Upper lobe of right lung (tissue), 1 donor: ENCODE measurements at regions not wholly inside any gene's neighbourhood (a gene's known extent, or its start where the extent isn't known, plus 50 kb on each side); places are given as distances from the start of the nearest gene placed in this dataset.
"Not testable (repeated sequence)": the region's sequence is repeated elsewhere in the genome, so short reads cannot be mapped to it uniquely, and the experiment has no call there.

Source experiments
- ATAC-seq: fragments of 200-7000 bp; cut with Tn5 transposase; one replicate; pipeline ENCODE4 v1.9.1; 2020; ENCODE audit warnings: mild to moderate bottlenecking, moderate library complexity
- DNase-seq: peaks from one replicate; pipeline ENCODE4 v3.0.0-alpha.2; 2020
- H3K27ac ChIP-seq: fragments of 200-600 bp; one replicate; pipeline ENCODE4 v1.8.0; 2022
- H3K27me3 ChIP-seq: fragments of 200-600 bp; one replicate; pipeline ENCODE4 v1.8.0; 2022; ENCODE audit warnings: mild to moderate bottlenecking
- H3K36me3 ChIP-seq: fragments of 200-600 bp; one replicate; pipeline ENCODE4 v1.8.0; 2022
- H3K4me1 ChIP-seq: fragments of 200-600 bp; one replicate; pipeline ENCODE4 v1.8.0; 2022
- H3K4me3 ChIP-seq: fragments of 200-600 bp; one replicate; pipeline ENCODE4 v1.8.0; 2022; ENCODE audit warnings: mild to moderate bottlenecking
- H3K9me3 ChIP-seq: fragments of 200-600 bp; one replicate; pipeline ENCODE4 v1.8.0; 2022
- intact Hi-C: fragments of 100-400 bp; cut with DNase I; formaldehyde crosslinking; loops from one replicate; pipeline ENCODE4 v1.11.0; 2022
- TF ChIP-seq, protein P1 (sequence below): fragments of 200-600 bp; IDR thresholded peaks from one replicate; pipeline ENCODE4 v1.8.0; 2022; ENCODE audit warnings: antibody characterized with exemption
- donor health status: DM: no; HTN: yes; CAD: no; lungs with severe emphysema.

DNA sequence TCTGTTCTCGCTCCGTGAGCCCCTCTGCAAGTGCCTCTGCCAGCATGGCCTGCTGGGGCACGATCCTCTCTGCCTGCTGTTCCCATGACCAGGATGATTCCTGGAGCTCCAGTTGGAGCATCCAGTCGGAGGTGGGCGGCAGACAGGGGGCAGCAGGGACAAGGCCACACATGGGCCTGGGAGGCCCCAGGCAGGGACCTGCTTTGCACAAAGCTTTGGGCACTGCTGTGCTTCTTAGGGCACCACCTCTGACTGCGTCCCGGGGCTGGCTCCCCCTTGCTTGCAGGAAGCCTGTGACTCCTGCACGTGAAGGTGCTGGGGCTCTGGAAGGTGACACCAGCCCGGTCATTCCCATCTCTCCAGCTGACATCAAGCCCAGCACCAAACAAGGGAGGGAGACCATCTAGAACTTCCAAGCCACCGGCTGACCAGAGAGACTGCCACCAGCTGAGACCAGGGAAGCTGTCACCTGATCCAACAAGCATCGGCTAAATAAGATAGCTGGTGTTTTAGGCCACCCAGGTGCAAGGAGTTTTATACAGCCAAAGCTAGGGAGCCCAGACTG is 174.8 kb upstream of the FOXD4L5 start:
- ATAC-seq, result no peak
- intact Hi-C loops, result no loop called here

DNA sequence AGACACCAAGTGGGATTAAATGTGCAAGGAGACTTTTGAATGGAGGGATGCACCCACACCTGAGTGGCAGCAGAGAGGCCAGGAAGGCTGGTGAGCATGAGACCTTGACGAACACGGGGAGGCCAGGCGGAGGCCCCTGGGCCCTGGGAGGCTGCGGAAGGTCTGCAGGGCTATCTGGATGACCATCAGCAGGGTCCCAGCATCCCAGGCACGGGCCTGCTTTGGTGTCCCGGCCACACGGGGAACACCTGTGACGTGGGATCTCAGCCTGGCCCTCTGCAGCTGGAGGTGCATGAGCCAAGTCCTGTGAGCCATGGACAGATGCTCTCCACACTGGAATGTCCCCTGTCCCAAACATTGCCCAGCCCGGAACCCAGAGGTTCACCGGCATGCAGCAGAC is 174.0 kb upstream of the FOXD4L5 start:
- Histone ChIP-seq H3K4me1 (no peaks in the 10 kb centered on the region), H3K4me3 (no peak overlapping the region), H3K36me3 (no peaks in the 10 kb centered on the region), H3K27me3 (no peaks in the 10 kb centered on the region), H3K27ac (no peak overlapping the region), H3K9me3 (no peaks in the 10 kb centered on the region)
- ATAC-seq (no peak), DNase-seq (no peak)
- intact Hi-C loops, result no loop called here
- TF ChIP-seq, protein P1, sequence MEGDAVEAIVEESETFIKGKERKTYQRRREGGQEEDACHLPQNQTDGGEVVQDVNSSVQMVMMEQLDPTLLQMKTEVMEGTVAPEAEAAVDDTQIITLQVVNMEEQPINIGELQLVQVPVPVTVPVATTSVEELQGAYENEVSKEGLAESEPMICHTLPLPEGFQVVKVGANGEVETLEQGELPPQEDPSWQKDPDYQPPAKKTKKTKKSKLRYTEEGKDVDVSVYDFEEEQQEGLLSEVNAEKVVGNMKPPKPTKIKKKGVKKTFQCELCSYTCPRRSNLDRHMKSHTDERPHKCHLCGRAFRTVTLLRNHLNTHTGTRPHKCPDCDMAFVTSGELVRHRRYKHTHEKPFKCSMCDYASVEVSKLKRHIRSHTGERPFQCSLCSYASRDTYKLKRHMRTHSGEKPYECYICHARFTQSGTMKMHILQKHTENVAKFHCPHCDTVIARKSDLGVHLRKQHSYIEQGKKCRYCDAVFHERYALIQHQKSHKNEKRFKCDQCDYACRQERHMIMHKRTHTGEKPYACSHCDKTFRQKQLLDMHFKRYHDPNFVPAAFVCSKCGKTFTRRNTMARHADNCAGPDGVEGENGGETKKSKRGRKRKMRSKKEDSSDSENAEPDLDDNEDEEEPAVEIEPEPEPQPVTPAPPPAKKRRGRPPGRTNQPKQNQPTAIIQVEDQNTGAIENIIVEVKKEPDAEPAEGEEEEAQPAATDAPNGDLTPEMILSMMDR, result no peak

More for the DNA sequence above, 174.8 kb upstream of the FOXD4L5 start:
- Histone ChIP-seq H3K9me3 (no peaks in the 10 kb centered on the region), H3K4me3 (no peak overlapping the region), H3K4me1 (no peaks in the 10 kb centered on the region), H3K27ac (no peak overlapping the region), H3K36me3 (no peaks in the 10 kb centered on the region), H3K27me3 (no peaks in the 10 kb centered on the region)
- TF ChIP-seq, protein P1, result no peak
- DNase-seq, result no peak

DNA sequence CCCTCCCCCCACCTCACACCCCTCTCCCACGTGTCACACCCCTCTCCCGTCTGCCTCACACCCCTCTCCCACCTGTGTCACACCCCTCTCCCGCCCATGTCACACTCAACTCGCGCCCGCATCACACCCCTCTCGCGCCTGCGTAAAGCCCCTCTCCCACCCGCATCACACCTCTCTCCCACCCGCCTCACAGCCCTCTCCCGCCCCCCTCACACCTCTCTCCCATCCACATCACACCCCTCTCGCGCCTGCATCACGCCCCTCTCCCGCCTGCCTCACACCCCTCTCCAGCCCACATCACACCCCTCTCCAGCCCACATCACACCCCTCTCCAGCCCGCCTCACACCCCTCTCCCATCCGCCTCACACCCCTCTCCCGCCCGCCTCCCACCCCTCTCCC is 173.5 kb upstream of the FOXD4L5 start:
- TF ChIP-seq, protein P1, result no peak
- DNase-seq (no peak), ATAC-seq (no peak)
- no peak overlapping the region for H3K4me3 ChIP-seq
- H3K4me1 ChIP-seq, result no peaks in the 10 kb centered on the region
- no peaks in the 10 kb centered on the region for H3K27me3 ChIP-seq
- intact Hi-C loops, result no loop called here
- H3K9me3 ChIP-seq, result no peaks in the 10 kb centered on the region
- no peak overlapping the region for H3K27ac ChIP-seq
- no peaks in the 10 kb centered on the region for H3K36me3 ChIP-seq

DNA sequence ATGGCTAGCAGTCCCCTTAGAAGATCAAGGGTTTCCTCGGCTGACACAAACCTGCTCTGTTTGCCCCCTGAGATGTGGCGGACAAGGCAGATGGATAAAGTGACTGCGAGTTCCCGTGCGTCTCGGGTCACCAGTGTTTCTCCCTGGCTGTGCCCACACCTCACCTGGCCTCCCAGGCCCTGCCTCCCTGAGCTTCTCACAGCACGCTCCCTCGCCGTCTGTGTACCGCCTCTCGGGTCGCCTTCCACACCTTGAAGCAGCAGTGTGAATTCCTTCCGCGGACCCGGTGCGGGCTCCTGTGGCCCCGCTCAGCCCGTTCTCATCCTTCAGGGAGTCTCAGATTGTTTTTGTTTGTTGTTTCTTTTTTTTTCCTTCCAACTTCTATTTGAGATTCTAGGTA is 172.0 kb upstream of the FOXD4L5 start:
- H3K4me1 ChIP-seq, intact Hi-C loops, H3K9me3 ChIP-seq, H3K36me3 ChIP-seq, ATAC-seq, H3K27ac ChIP-seq, DNase-seq, H3K4me3 ChIP-seq, H3K27me3 ChIP-seq: not testable (repeated sequence)

DNA sequence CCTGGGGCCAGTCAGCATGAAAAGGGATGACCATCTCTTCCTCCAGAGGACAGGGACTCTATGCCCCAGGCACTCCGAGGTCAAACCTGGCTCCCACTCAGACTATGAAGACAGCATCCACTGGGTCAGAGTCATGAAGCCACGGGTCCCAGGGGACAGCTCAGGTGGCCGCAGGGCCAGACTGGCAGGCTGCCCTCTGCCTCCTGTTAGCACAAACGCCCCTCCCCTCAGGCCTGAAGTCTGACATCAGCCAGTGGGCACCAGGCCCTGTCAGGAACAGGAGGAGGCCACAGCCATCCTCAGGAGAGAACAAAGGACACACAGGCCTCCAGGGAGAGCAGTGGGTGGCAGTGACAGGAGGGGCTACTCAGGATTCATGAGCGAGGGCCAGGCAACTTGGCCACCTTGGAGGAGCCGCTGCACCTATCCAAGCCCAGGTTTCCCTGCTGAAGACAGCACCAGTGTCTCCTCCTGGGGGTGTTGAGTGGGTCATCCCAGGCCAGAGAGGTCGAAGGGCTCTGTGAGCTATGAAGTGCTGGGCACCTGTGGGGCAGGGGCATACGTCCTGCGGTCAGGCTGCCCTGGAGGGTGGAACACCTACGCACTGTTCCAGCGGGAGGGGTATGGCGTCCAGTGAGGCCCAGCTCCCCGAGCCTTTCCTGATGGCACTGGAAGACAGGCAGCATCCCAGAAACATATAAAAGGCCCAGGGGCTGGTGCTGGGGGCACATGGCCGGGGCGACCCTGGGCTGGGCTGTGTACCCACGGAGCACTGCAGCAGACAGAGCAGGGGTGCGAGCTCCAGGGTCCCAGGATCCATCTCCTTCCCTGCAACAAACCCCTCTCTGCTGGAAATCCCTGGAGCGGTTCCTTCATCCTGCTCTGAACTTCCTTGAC is 171.0 kb upstream of the FOXD4L5 start:
- H3K27ac ChIP-seq, H3K9me3 ChIP-seq, intact Hi-C loops, H3K36me3 ChIP-seq, H3K4me1 ChIP-seq, H3K4me3 ChIP-seq, H3K27me3 ChIP-seq: not testable (repeated sequence)
- ATAC-seq (peak; percentile 11), DNase-seq (peak; percentile 46)

DNA sequence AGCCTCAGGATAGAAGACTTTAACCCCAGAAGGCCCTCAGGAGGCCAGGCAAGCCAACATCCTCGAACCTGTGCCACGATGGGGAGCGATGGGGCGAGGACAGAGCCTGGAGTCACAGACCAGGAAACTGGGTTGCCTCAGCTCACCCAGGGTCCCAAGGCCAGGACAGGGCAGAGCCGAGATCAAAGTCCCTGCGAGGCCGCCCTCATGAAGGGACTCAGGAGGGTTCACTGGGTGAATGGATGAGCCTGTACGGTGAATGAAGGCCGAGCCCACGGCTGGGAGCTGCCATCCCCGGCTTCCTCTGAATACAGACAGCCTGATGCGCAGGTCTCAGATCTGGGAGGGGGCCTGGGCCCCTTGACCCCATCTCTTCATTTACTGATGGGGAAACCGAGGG is 170.1 kb upstream of the FOXD4L5 start:
- ATAC-seq, H3K27ac ChIP-seq, H3K9me3 ChIP-seq, H3K27me3 ChIP-seq, H3K4me1 ChIP-seq, H3K4me3 ChIP-seq, intact Hi-C loops, H3K36me3 ChIP-seq: not testable (repeated sequence)
- DNase-seq, result peak; percentile 37

DNA sequence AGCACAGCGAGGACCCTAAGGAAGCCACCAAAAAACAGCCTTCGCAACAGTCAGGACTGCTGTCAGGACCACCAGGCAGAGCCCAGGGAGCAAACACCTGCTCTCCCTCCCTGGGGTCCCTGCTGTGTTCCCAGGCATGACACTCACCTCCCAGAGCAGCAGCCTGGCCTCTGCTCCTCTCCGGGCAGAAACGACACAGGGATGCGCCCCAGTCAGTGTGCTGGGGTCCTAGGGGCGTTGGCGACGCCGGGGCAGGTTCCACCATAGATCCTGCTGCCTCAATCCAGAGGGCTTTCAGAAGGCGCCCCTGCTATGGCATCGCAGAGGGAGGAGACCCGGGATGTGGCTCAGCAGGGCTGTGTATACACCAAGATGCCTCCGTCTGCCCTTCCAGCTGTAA is 169.7 kb upstream of the FOXD4L5 start:
- H3K9me3 ChIP-seq, ATAC-seq, H3K27me3 ChIP-seq, intact Hi-C loops, H3K27ac ChIP-seq, H3K36me3 ChIP-seq, H3K4me1 ChIP-seq, H3K4me3 ChIP-seq: not testable (repeated sequence)
- peak; percentile 38 for DNase-seq

DNA sequence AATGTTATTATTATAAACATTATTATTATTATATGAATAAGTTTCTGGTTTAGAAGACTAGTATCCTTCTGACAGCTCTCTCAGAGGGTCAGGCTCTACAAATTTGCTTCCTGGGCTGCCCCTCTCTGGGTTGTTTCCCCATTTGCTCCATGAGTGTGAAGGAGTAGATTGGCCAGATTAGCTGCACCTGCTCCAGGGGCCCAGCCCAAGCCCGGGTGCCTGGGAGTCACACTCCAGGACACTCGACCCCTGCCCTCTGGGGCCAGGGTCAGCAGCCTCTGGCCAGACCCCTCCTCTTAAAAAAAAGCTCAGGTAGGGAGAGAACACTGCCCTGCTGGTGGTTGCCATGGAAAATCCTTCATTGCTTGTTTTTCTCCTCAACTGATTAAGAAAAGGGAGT is 169.0 kb upstream of the FOXD4L5 start:
- H3K4me1 ChIP-seq, H3K36me3 ChIP-seq, intact Hi-C loops, H3K9me3 ChIP-seq, H3K27me3 ChIP-seq, H3K27ac ChIP-seq, ATAC-seq, H3K4me3 ChIP-seq: not testable (repeated sequence)
- DNase-seq, result peak; percentile 25

DNA sequence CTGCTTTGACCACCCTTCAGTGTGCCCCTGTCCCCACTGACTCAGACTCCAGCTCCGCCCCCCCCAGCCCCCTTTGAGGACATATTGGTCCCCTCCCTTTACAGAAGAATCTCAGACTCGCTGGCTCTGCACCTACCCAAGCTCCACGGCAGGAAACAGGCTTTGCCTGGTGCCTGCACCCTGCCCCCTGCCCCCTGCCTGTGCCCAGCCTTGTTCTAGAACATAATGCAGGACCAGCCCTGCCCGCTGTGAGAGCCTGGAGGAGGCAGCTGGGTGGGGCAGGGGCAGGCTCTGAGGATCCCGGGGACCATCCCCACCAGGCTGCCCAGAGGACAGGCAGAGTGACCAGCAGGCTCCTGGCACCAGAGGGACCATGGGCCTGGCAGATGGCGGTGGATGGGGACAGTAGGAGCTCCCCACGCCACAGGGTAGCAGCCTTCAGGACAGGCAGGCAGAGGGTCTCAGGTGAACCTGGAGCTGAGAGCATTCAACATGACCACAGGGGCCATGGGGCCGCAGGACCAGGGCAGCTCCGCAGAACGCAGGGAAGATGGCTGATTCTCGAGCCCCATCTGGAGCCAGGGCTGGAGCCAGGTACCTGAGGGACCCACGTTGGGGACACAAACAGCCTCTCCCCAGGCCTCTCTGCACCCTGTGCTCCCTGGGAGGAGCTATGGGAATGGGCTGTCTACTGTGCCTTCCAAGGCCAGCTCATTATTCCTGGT is 165.0 kb upstream of the FOXD4L5 start:
- ATAC-seq (peak; percentile 14), DNase-seq (peak; percentile 32)
- H3K4me1 ChIP-seq, intact Hi-C loops, H3K4me3 ChIP-seq, H3K27me3 ChIP-seq, H3K9me3 ChIP-seq, H3K36me3 ChIP-seq, H3K27ac ChIP-seq: not testable (repeated sequence)
